ENCODE measurements at regions not wholly inside any gene's neighbourhood (a gene's known extent, or its start where the extent isn't known, plus 50 kb on each side); places are given as distances from the start of the nearest gene placed in this dataset.

DNA sequence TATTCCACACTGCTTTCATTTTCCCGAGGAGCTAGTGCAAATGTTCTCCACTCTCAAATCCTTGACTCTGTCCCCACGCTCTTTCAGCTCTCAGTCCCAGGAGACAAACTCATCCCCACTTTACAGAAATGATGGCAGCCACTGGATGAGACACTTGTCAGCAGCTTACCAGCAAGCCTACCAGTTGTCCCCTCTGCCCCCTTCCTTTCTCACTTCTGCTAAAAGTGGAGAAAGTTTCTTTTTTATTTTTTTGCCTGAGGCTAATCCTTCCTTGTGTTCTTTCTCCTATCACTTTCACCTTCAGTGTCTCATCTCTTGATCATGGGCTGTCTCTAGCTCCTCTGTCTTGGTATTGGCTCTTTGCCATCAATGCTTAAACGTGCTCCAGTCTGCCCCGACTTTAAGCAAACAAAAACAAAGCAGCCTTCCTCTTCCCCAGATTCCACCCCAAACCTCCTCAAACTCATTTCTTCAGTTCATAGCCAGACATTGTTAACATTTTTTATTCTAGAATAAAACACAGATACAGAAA lies 64.5 kb downstream of the TTC32 start:
- no peak for TF ChIP-seq POLR2AphosphoS5 (IDR thresholded peaks at IDR 0.05; ENCODE audit: low read depth, low read length)
- TF ChIP-seq REST (IDR thresholded peaks at IDR 0.05; ENCODE audit: insufficient read depth in 1 of 2, low read depth in 2 of 2, low read length in 2 of 2): no peak
- no peak for TF ChIP-seq TAF1 (IDR thresholded peaks at IDR 0.05; ENCODE audit: borderline replicate concordance, insufficient read depth, low read length)
- TF ChIP-seq SIN3A (IDR thresholded peaks at IDR 0.05; ENCODE audit: borderline replicate concordance, insufficient read depth, low read length): no peak
- no peak for TF ChIP-seq FOXP2 (optimal IDR thresholded peaks at IDR 0.05; ENCODE audit: borderline replicate concordance, extremely low read depth, extremely low read length, insufficient read depth)

Measured in PFSK-1 (cell line).